GM19372 (cell line): ENCODE measurements at regions not wholly inside any gene's neighbourhood (a gene's known extent, or its start where the extent isn't known, plus 50 kb on each side); places are given as distances from the start of the nearest gene placed in this dataset.

Source experiments
- ATAC-seq: cut with Tn5 transposase; IDR thresholded peaks from one replicate; pipeline ENCODE4 v1.9.1; 2021; ENCODE audit warnings: mild to moderate bottlenecking, low read depth, moderate library complexity; ENCODE audit not compliant: unreplicated experiment

- no peak for ATAC-seq
Measured at GRCh38 chr10:128875956-128876736, 590.9 kb upstream of the MGMT start.

- ATAC-seq, result no peak
Measured at GRCh38 chr10:128877141-128877540, 589.9 kb upstream of the MGMT start.

GRCh38 chr10:128877936-128878335, 589.1 kb upstream of the MGMT start:
- ATAC-seq, result no peak

- no peak for ATAC-seq
Measured at GRCh38 chr10:128879030-128879429, 588.0 kb upstream of the MGMT start.

GRCh38 chr10:128879441-128880140, 587.5 kb upstream of the MGMT start:
- ATAC-seq, result no peak

GRCh38 chr10:128880159-128880725, 586.8 kb upstream of the MGMT start:
- ATAC-seq, result no peak

- ATAC-seq, result no peak
Measured at GRCh38 chr10:128881086-128881485, 586.0 kb upstream of the MGMT start.

- no peak for ATAC-seq
Measured at GRCh38 chr10:128883231-128884032, 583.6 kb upstream of the MGMT start.

- ATAC-seq, result no peak
Measured at GRCh38 chr10:128884033-128884425, 583.0 kb upstream of the MGMT start.

- ATAC-seq, result no peak
Measured at GRCh38 chr10:128884496-128885072, 582.5 kb upstream of the MGMT start.

GRCh38 chr10:128885573-128886555, 581.2 kb upstream of the MGMT start:
- ATAC-seq, result no peak

GRCh38 chr10:128887856-128888255, 579.2 kb upstream of the MGMT start:
- no peak for ATAC-seq

GRCh38 chr10:128892005-128892404, 575.0 kb upstream of the MGMT start:
- no peak for ATAC-seq

GRCh38 chr10:128894641-128895040, 572.4 kb upstream of the MGMT start:
- ATAC-seq, result no peak

- no peak for ATAC-seq
Measured at GRCh38 chr10:128895473-128895872, 571.6 kb upstream of the MGMT start.

GRCh38 chr10:128896116-128896795, 570.8 kb upstream of the MGMT start:
- no peak for ATAC-seq

- no peak for ATAC-seq
Measured at GRCh38 chr10:128896963-128897362, 570.1 kb upstream of the MGMT start.

- no peak for ATAC-seq
Measured at GRCh38 chr10:128897401-128898129, 569.5 kb upstream of the MGMT start.
